ELF-1 (cell line): ENCODE measurements at regions not wholly inside any gene's neighbourhood (a gene's known extent, or its start where the extent isn't known, plus 50 kb on each side); places are given as distances from the start of the nearest gene placed in this dataset.

ENCODE experiments used
- DNase-seq: peaks from one replicate; pipeline ENCODE4 v3.0.0-alpha.2; 2016; ENCODE audit warnings: low read depth, low spot score

DNA sequence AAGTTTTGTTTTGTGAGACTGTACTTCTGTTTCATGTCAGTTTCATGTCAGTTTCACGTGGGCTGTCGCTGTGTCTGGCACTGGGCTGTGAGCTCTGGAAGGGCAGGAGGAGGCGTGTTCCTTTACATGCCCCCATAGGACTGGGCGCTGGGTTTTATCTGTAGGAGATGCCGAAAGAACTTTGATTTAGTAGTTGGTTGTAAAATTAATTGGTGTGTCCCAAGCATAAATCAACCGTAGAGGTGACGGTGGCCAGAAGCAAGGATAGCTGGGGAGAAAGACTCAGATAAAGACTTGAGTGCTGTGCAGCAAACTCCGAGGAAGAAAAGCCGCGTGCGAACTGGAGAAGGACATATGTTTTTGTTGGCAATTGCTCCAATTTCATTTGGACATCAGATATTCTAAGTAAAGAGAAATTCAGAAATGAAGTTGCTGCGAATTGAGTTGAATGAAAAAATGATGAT, 182.5 kb downstream of the VRK1 start:
- DNase-seq = no peak

GRCh38 chr14:96980835-96981234, 183.7 kb downstream of the VRK1 start:
- DNase-seq = no peak

GRCh38 chr14:96986256-96987085, 189.3 kb downstream of the VRK1 start:
- no peak for DNase-seq

GRCh38 chr14:96987086-96987474, 189.9 kb downstream of the VRK1 start:
- DNase-seq = no peak

DNA sequence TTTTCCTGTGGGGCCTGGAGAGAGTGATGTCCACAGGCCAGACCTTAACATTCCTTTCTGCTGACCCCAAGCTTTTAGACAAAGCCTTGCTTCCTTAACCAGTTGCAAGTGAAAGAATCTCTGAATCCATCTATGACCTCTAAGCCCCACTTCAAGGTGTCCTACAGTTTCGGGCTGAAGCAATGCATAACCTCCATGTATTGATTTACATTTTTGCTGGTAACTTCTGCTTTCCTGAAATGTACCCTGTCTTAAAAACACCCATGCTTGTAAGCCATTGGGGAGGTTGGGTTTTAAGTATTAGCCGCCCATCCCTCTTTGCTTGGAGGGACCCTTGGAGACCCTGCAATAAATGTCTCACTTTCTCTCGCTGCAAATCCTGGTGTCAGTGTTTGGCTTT, 190.6 kb downstream of the VRK1 start:
- DNase-seq = no peak

GRCh38 chr14:96989306-96989705, 192.1 kb downstream of the VRK1 start:
- DNase-seq = no peak

DNA sequence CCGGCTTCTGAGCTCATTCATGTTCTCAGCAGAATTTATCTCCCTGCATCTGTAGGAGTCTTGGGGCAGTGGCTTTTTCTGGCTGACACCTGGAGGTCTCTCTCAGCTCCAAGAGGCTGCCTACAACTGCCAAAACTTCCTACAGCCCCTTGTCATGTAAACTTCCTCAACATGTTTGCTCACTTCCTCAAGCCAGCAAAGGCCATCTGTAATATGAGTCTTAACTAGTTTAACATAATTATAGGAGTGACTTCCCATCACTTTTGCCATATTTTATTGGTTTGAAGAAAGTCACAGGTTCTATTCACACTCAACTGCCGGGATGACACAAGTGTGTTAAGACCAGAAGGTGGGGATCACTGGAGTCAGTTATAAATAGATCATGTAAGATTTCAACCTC, 194.0 kb downstream of the VRK1 start:
- no peak for DNase-seq

- DNase-seq = no peak
Measured at GRCh38 chr14:96994999-96995398, 197.8 kb downstream of the VRK1 start.

GRCh38 chr14:96997269-96997668, 200.1 kb downstream of the VRK1 start:
- no peak for DNase-seq

DNA sequence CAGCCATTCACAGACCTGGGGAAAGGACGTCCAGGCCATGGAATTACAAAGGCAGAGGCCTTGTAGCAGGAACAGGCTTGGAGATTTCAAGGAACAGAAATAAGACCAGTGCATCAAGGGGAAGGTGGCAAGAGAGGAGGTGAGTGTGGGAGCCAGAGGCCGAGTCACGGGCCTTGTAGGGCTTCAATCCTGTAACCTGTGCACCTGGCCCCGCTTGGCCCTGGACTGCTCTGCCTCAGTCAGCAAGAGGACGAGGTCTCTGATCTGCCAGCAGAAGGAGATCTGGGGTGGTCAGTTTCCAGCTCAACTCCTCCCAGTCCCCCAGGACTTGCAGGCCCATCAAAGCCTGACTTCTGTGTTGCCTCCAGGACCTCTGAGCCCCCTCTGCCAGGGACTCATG, 200.8 kb downstream of the VRK1 start:
- no peak for DNase-seq

GRCh38 chr14:96999654-97000155, 202.5 kb downstream of the VRK1 start:
- DNase-seq = no peak

GRCh38 chr14:97002454-97002853, 205.3 kb downstream of the VRK1 start:
- DNase-seq = no peak

DNA sequence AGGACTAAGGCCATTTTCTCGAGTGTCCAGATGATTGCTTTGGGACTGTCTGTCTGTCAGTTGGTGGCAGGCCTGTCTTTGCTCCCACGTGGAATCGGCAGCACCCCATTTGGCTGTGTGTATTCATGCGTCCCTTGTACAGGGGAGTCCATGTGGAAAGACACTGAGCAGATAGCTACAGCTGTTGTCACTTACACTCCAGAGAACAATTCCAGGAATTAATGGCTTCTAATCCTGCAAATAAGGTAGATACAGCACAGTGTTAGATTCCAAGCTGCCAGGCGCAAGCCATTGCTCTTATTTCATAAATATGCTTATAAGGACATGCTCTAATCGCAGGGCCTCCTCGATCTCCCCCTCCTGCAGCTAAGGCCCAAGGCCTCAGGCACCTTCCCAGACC, 208.8 kb downstream of the VRK1 start:
- no peak for DNase-seq

- no peak for DNase-seq
Measured at GRCh38 chr14:97010491-97011160, 213.4 kb downstream of the VRK1 start.

DNA sequence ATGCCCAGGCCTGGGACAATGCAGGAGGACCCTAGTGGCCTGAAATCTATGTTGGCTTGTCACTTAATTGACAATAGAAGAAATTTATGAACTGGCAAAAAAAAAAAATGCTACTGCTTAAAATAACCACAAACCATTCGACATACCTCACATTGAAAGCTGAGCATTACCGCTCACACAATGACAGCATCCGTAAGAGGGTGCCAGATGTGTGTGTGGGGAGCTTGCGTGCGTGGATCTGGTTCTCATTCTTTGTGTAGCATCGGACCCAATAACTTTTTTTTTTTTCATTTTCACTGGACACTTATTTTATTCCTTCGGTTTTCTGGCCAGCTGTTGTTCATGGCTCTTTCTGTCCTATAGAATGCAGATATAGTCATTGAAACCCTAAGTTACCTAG, 216.7 kb downstream of the VRK1 start:
- DNase-seq = no peak

GRCh38 chr14:97021001-97021400, 223.8 kb downstream of the VRK1 start:
- no peak for DNase-seq

- peak; percentile 18 for DNase-seq
Measured at GRCh38 chr14:97021571-97022168, 224.5 kb downstream of the VRK1 start.

DNA sequence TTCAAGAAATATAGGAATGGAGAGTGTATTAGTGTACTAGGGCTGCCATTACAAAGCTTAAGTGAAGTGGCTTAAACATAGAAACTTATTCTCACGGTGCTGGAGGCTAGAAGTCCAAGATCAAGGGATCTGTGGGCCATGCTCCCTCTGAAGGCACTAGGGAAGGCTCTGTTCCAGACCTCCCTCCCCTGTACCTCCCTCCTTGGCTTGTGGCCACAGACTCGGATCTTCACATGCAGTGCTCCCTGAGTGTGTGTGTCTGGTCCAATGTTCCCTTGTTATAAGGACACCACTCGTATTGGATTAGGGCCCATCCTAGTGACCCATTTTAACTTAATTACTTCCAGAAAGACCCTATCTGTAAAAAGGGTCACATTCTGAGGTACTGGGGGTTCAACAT, 225.6 kb downstream of the VRK1 start:
- no peak for DNase-seq

DNA sequence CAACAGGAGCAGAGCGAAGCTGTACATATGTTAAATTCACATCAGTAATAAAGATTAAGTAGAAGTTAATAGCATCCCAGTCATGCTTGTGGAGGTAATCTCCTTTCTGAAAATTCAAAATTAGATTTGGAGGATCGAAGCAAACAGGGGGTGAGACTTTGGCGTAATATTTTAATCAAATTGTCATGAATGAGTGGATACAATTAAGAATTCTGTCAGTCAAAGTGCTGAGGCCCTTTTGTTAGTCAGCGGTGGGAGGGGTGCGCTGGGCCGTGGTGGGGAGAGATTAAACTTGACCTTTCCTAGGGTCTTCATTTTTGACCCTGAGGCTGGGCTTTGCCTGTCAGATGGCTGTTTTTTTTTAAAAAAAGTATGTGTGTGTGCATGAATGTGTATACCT, 226.7 kb downstream of the VRK1 start:
- no peak for DNase-seq

GRCh38 chr14:97024300-97024699, 227.1 kb downstream of the VRK1 start:
- no peak for DNase-seq

- peak; percentile 41 for DNase-seq
Measured at GRCh38 chr14:97025722-97026121, 228.5 kb downstream of the VRK1 start.

- DNase-seq = peak; percentile 18
Measured at GRCh38 chr14:97027256-97027999, 230.2 kb downstream of the VRK1 start.
